Transverse colon (tissue), 4 donors: ENCODE measurements at regions not wholly inside any gene's neighbourhood (a gene's known extent, or its start where the extent isn't known, plus 50 kb on each side); places are given as distances from the start of the nearest gene placed in this dataset.

ENCODE experiments used
- CTCF ChIP-seq, 5 experiments: fragments of 200-600 bp in 3 of 5; fragments of 450-650 bp in 2 of 5; sonication (generic) in 3 of 5; IDR thresholded peaks; 1 replicate in 2 of 5; 2 replicates in 3 of 5; pipeline ENCODE4 v1.5.1; 2016 to 2017; ENCODE audit warnings: antibody characterized with exemption in 5 of 5, inconsistent platforms in 3 of 5, mild to moderate bottlenecking in 2 of 5, moderate library complexity in 1 of 5
- EP300 ChIP-seq: sonication (generic); formaldehyde crosslinking; IDR thresholded peaks from one replicate; pipeline ENCODE4 v1.6.1; 2017; ENCODE audit warnings: antibody characterized with exemption, low read depth
- POLR2A ChIP-seq: fragments of 450-650 bp; IDR thresholded peaks from one replicate; pipeline ENCODE4 v1.6.1; 2016; ENCODE audit warnings: antibody characterized with exemption, mild to moderate bottlenecking, moderate library complexity
- POLR2AphosphoS5 ChIP-seq, 3 donors: sonication (generic); formaldehyde crosslinking; IDR thresholded peaks; one replicate each; pipeline ENCODE4 v1.6.1; 2016; ENCODE audit warnings: antibody characterized with exemption in 3 of 3

GRCh38 chr1:231092380-231092779 is 52.3 kb upstream of the FAM89A start:
- TF ChIP-seq POLR2A, result no peak
- TF ChIP-seq EP300, result no peak
- no peak for TF ChIP-seq CTCF (IDR thresholded peaks at IDR 0.05)
- no peak for TF ChIP-seq POLR2AphosphoS5 (IDR thresholded peaks at IDR 0.05)
